Activated CD8-positive, alpha-beta T cell treated with anti-CD3 and anti-CD28 coated beads for 36 hours (primary cell): ENCODE measurements at regions not wholly inside any gene's neighbourhood (a gene's known extent, or its start where the extent isn't known, plus 50 kb on each side); places are given as distances from the start of the nearest gene placed in this dataset.

Experiments
- ATAC-seq: fragments of 200-7000 bp; cut with Tn5 transposase; one replicate; pipeline ENCODE4 v1.10.0; 2021; ENCODE audit warnings: mild to moderate bottlenecking, moderate library complexity
- CTCF ChIA-PET: fragments of 350-600 bp; sonication (Branson Sonifier 250); formaldehyde crosslinking; loops from one replicate; lab custom pipeline; 2021; ENCODE audit warnings: antibody characterized with exemption; lab: Charles Lee
- POLR2A ChIA-PET: fragments of 350-600 bp; sonication (Branson Sonifier 250); formaldehyde crosslinking; loops from one replicate; lab custom pipeline; 2021; ENCODE audit warnings: antibody characterized with exemption; lab: Charles Lee
- DNase-seq: peaks from one replicate; pipeline ENCODE4 v3.0.0-alpha.2; 2020
- H3K27ac Mint-ChIP-seq: one replicate; pipeline ENCODE4 v1.8.0; 2021; ENCODE audit warnings: mild to moderate bottlenecking, mixed read lengths
- H3K27me3 Mint-ChIP-seq: one replicate; pipeline ENCODE4 v1.8.0; 2021; ENCODE audit warnings: mixed read lengths
- H3K36me3 Mint-ChIP-seq: one replicate; pipeline ENCODE4 v1.8.0; 2021; ENCODE audit warnings: low read depth, mixed read lengths
- H3K4me1 Mint-ChIP-seq: one replicate; pipeline ENCODE4 v1.8.0; 2021; ENCODE audit warnings: low read depth, mixed read lengths
- H3K4me3 Mint-ChIP-seq: one replicate; pipeline ENCODE4 v1.8.0; 2021; ENCODE audit warnings: mild to moderate bottlenecking, moderate library complexity, mixed read lengths
- H3K9me3 Mint-ChIP-seq: one replicate; pipeline ENCODE4 v1.8.0; 2021; ENCODE audit warnings: mixed read lengths
- CTCF ChIP-seq: fragments of 200-600 bp; IDR thresholded peaks from one replicate; pipeline ENCODE4 v1.8.0; 2022; ENCODE audit warnings: antibody characterized with exemption, mild to moderate bottlenecking
- intact Hi-C: fragments of 100-400 bp; cut with micrococcal nuclease; formaldehyde crosslinking; loops from one replicate; pipeline ENCODE4 v1.10.0; 2022

GRCh38 chr7:145020454-145020853 is 184.6 kb upstream of the TPK1 start:
- intact Hi-C loops, result no loop called here
- ChIA-PET POLR2A (no interaction called here), CTCF (interaction anchor here (1.0 kb wide), 1 partner anchor 16 kb away, joined by 4 read pairs; no protein-coding TSS in a partner anchor)
- Mint-ChIP-seq H3K36me3 (no peaks in the 10 kb centered on the region), H3K9me3 (no peaks in the 10 kb centered on the region), H3K4me1 (no peaks in the 10 kb centered on the region), H3K27ac (no peak overlapping the region), H3K27me3 (peaks cover 3% of the 10 kb centered on the region), H3K4me3 (no peak overlapping the region)
- DNase-seq, result no peak
- no peak for ATAC-seq
- no peak for TF ChIP-seq CTCF

- DNase-seq, result no peak
- no peaks in the 10 kb centered on the region for H3K36me3 Mint-ChIP-seq
- TF ChIP-seq CTCF, result no peak
Observed at GRCh38 chr7:145016068-145016467, 180.2 kb upstream of the TPK1 start.

GRCh38 chr7:145009876-145010275 is 174.0 kb upstream of the TPK1 start:
- ChIA-PET POLR2A (no interaction called here), CTCF (no interaction called here)
- Mint-ChIP-seq H3K27ac (no peak overlapping the region), H3K27me3 (peaks cover 2% of the 10 kb centered on the region), H3K36me3 (no peaks in the 10 kb centered on the region), H3K9me3 (no peaks in the 10 kb centered on the region), H3K4me1 (peaks cover 2% of the 10 kb centered on the region), H3K4me3 (no peak overlapping the region)
- no peak for DNase-seq
- intact Hi-C loops, result no loop called here
- ATAC-seq, result no peak
- no peak for TF ChIP-seq CTCF

More at GRCh38 chr7:145016068-145016467, 180.2 kb upstream of the TPK1 start:
- H3K9me3 Mint-ChIP-seq, result no peaks in the 10 kb centered on the region
- intact Hi-C loops, result no loop called here
- H3K27ac Mint-ChIP-seq, result no peak overlapping the region
- peaks cover 1% of the 10 kb centered on the region for H3K27me3 Mint-ChIP-seq
- no peak overlapping the region for H3K4me3 Mint-ChIP-seq
- ChIA-PET CTCF (interaction anchor here (1.0 to 1.4 kb wide), 2 partner anchors 9 to 21 kb away, joined by 4 read pairs; no protein-coding TSS in a partner anchor), POLR2A (no interaction called here)
- peaks cover 2% of the 10 kb centered on the region for H3K4me1 Mint-ChIP-seq
- no peak for ATAC-seq

- intact Hi-C loops, result no loop called here
- ChIA-PET CTCF (interaction anchor here (0.9 kb wide), 1 partner anchor 148 kb away, joined by 3 read pairs; no protein-coding TSS in a partner anchor), POLR2A (no interaction called here)
- Mint-ChIP-seq H3K4me3 (no peak overlapping the region), H3K36me3 (peaks cover 2% of the 10 kb centered on the region), H3K9me3 (peaks cover 7% of the 10 kb centered on the region), H3K27me3 (peaks cover 2% of the 10 kb centered on the region), H3K4me1 (no peaks in the 10 kb centered on the region), H3K27ac (no peak overlapping the region)
- no peak for TF ChIP-seq CTCF
- DNase-seq, result no peak
- no peak for ATAC-seq
Observed at GRCh38 chr7:145005601-145006000, 169.7 kb upstream of the TPK1 start.

GRCh38 chr7:144997512-144997911 is 161.7 kb upstream of the TPK1 start:
- no peak for DNase-seq
- H3K36me3 Mint-ChIP-seq, result peaks cover 2% of the 10 kb centered on the region
- TF ChIP-seq CTCF, result no peak
- H3K27ac Mint-ChIP-seq, result no peak overlapping the region
- H3K4me3 Mint-ChIP-seq, result no peak overlapping the region
- POLR2A ChIA-PET, result no interaction called here
- CTCF ChIA-PET, result no interaction called here
- H3K27me3 Mint-ChIP-seq, result no peaks in the 10 kb centered on the region
- intact Hi-C loops, result no loop called here
- ATAC-seq, result no peak
- H3K4me1 Mint-ChIP-seq, result peaks cover 8% of the 10 kb centered on the region
- H3K9me3 Mint-ChIP-seq, result peaks cover 16% of the 10 kb centered on the region
